ENCODE measurements at regions not wholly inside any gene's neighbourhood (a gene's known extent, or its start where the extent isn't known, plus 50 kb on each side); places are given as distances from the start of the nearest gene placed in this dataset.

DNA sequence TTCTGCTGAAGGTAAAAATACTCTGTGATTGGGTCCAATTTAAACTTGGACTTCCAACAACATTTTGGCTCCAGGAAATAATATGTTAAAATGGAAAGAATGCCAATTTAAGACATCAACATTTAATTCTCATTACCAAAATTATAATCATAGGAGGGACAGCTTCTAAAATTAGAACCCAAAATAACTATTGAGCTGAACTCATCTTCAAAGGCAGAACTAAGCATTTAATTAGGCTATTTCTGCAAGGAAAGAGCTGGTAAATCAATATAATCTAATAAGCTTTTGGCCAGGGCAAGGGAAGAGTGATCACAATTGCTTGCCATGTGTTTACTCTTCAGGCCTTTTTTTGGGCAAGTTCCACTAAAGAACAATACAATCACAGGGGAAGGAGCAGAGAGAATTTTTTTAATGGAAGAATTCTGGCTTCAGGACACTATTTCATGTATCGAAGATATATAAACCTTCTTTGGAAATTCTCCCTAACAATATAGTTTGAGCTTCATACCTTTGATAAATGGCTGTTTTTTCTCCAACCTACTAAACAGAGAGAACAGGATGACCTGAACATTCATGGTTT is 133.1 kb upstream of the PTBP2 start:
- TF ChIP-seq CTCF (IDR thresholded peaks at IDR 0.05): no peak
- no peak for TF ChIP-seq POLR2AphosphoS5 (IDR thresholded peaks at IDR 0.05)
- TF ChIP-seq POLR2A (IDR thresholded peaks at IDR 0.05): no peak

Measured in upper lobe of left lung (tissue), 4 donors.